DMS79 treated with DMSO at 0.1 percent for 48 hours (cell line): ENCODE measurements at regions not wholly inside any gene's neighbourhood (a gene's known extent, or its start where the extent isn't known, plus 50 kb on each side); places are given as distances from the start of the nearest gene placed in this dataset.
A peak's percentile ranks its signal among the peaks of the same experiment; 100 is the strongest.
"Not testable (repeated sequence)": the region's sequence is repeated elsewhere in the genome, so short reads cannot be mapped to it uniquely, and the experiment has no call there.

ENCODE experiments used
- DNase-seq: peaks from one replicate; lab custom pipeline; 2025; lab: John Stamatoyannopoulos, UW

DNA sequence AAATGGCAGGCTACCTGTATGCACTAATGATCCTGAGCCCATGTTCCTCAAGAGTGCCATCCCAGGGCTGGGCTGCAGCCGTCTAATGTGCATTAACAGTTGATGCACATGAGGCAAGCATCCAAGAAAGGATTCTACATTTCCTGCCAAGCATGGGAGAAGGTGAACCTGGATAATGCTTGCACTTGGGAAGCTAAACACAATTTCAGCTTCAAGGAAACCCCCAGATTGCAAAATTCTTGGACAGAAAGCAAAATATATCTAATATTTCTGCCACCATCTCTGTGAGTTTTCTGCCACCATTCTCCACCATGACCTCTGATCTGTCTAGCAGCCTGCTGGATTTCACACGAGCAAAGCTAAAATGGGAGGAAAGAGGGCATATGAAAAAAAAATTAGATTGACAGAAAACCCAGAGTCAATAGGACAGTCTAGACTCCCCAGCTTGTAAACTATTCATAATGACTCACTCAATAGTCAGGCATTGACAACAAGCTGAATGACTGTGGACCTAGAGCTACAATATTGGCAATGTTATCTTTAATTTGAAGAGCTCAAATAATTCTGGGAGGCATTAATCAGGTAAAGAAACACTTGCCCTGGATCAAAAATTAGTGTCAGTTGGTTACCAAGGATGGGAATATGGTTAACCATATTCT, 91.9 kb upstream of the BCL2L14 start:
- DNase-seq: no peak

DNA sequence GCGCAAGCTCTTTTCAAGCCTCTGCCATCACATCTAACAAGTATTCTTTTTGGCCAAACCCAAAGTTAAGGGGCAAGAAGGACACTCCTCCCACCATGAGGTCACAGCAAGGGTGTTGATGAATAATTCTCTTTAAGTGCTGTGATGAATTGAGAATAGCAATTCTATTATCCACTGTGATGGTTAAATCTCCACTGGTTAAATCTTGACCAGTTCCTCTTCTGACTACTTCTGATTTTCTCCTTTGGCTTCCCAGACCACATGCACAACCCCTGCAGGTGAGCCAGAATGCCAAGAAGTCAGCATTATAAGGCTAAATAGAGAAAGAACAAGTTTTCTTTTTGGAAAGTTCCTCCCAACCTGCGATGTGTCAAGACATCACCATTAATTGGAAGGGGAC, 90.6 kb upstream of the BCL2L14 start:
- DNase-seq: no peak

DNA sequence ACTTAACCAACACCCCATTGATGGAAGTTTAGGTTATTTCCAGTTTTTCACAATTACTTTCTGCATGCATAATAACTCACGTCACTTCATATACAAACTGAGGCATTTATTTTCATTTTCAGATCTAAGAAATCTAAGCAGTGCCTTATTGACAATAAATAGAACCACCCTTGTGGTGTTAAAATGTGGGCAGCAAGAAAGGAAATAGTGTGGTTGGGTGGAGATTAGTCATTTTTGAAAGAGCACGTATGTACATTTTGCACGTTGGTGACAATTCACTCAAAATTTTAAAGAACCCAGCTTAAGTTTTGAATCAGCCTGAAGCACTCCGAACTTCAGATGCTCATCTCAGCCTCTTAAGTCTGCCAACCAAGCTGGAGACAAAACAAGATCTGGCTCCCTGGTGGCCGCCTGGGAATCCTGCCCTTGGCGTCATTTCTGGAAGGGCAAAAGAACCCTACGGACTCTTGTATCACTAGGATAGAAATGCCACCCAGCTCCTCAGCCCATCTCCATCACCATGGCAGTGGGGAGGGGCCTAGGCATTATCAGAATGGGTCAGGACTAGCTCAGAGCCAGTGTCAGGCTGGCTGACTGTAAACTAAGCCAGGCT, 89.5 kb upstream of the BCL2L14 start:
- DNase-seq: no peak

DNA sequence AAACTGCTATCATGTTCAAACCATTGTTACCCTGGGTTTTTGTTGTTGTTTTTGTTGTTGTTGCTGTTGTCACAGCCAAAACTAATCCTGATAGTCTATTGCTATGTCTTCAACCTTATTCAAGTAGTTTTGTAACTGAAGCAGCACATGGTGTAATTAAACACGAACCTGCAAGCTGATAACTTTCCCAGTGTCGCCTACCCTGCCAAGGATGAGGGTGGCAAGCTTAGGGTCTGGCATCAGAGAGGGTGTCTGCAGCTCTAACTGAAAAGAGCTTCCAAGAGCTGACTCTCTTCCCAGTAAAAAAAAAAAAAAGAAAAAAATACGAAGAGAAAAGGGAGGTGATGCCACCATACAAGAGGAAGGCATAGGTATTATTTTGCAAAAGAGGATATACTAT, 86.3 kb upstream of the BCL2L14 start:
- DNase-seq: no peak

DNA sequence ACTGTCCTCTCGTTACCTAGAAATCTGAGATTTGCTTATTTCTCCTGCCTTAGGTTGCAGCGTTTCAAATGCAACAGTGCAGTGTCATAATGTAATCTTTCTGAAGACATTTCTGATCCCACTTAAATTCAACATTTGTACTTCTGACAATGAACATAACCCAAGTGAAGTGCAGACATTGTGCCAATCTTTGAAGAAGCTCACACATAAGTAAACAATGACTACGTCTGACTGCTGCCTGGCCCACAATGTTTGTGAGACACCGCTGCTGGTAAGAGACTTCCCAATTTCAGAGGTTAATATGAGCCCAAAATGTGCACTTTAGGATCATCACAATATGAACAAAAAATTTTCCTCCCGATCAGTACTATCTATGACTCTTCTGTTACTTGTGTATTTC, 84.6 kb upstream of the BCL2L14 start:
- DNase-seq: no peak

DNA sequence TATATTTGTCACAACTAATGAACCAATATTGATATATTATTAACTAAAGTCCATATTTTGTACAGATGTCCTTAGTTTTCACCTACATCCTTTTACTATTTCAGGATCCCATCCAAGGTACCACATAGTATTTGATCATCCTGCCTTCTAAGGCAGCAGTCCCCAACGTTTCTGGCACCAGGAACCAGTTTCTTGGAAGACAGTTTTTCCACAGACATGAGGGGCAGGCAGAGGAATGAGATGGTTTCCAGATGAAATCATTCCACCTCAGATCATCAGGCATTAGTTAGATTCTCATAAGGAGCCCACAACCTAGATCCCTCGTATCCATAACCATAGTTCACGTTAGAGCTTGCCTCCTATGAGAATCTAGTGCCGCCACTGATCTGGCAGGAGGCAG, 82.8 kb upstream of the BCL2L14 start:
- DNase-seq: no peak

DNA sequence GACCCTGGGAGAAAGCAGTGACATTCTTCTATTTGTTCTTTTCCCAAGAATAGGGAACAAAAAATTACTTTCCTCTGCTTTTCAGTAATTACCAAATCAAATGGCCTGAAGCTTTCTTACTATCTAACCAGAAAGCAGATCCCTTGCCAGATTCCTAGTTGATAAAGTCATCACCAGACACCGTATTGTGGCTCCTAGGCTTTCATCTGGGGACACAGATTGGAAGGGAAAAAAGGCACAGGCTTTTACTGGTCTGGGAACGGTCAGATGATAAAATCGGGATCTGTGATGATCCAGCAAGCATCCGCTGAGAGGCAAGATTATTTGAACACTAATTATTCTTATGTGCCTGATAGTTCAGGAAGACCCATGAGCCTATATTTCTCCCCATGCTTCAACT, 79.1 kb upstream of the BCL2L14 start:
- no peak for DNase-seq

DNA sequence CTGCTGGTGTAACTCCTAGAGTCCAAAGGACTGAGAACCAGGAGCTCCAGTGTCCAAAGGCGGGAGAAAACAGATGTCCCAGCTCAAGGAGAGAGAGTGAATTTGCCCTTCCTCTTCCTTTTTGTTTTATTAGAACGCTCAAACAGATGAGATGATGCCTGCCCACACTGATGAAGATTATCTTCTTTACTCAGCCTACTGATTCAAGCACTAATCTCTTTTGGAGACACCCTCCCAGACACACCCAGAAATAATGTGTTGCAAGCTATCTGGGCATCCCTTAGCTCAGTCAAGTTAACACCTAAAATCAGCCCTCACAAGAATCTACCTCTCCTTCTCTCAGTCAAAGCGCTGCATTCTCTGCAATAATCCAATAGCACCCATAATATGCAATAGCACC, 78.2 kb upstream of the BCL2L14 start:
- DNase-seq: no peak

DNA sequence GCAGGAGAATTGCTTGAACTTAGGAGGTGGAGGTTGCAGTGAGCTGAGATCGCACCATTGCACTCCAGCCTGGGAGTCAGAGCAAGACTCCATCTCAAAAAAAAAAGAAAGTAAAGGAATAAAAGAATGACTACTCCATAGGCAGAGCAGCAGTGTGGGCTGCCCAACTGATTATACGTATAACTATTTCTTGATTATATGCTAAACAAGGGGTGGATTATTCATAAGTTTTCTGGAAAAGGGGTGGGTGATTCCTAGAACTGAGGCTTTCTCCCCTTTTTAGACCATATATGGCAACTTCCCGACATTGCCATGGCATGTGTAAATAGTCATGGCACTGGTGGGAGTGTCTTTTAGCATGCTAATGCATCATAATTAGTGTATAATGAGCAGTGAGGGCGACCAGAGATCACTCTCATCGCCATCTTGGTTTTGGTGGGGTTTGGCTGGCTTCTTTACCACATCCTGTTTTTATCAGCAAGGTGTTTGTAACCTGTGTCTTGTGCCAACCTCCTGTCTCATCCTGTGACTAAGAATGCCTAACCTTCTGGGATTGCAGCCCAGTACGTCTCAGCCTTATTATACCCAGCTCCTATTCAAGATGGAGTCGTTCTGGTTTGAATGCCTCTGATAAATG, 72.3 kb upstream of the BCL2L14 start:
- not testable (repeated sequence) for DNase-seq

DNA sequence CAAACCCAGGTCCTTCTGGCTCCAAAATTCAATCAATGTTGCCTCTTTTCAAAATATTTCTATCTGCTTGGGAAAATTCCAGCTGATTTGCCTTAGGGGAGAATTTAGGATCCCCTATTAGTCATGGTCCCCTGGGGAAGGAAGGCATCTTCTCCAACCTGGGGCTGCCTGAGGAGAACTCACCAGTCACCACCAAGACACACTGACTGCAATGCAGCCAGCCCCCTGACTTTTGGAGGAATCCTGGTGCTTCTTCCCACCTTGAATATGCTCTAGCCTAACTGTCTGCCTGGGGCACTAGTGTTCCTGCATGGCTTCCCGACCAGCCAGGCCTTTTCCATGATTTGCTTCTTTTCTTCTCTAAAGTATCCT, 71.8 kb upstream of the BCL2L14 start:
- no peak for DNase-seq

DNA sequence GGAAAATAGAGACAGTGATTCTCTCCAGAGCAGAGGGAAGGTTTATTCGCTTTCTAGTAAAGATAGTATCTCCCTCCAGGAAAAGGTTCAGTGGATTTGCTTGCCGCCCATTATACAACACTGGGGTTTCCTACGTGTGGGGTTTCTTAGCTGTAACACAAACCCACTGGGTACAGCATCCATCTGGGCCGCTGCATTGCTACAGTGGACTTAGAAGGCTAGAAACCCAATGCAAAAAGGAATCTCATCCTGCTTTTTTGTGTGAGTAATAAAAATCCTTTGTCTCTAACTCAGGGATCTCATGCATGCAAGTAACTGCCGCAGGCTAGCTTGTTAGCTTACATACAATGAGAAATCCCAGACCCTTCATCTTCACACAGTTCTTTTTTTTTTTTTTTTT, 67.1 kb upstream of the BCL2L14 start:
- DNase-seq: no peak

DNA sequence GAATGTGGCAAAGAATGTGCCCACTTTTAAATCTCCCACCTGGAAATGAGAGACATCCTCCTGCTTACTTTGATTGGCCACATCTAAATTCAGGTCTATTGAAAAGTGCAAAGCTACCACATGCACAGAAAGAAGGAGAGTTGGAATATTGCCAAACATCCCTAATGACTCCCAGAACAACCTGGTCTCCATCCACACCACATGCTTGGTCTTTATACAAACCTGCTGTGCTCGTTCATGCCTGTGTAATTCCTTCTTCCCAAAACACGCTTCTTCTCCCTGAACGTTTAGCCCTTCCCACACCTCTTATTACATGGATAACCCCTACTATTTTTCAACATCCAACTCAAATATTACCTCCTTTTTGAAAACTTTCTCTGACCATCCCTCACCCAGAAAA, 66.2 kb upstream of the BCL2L14 start:
- no peak for DNase-seq

DNA sequence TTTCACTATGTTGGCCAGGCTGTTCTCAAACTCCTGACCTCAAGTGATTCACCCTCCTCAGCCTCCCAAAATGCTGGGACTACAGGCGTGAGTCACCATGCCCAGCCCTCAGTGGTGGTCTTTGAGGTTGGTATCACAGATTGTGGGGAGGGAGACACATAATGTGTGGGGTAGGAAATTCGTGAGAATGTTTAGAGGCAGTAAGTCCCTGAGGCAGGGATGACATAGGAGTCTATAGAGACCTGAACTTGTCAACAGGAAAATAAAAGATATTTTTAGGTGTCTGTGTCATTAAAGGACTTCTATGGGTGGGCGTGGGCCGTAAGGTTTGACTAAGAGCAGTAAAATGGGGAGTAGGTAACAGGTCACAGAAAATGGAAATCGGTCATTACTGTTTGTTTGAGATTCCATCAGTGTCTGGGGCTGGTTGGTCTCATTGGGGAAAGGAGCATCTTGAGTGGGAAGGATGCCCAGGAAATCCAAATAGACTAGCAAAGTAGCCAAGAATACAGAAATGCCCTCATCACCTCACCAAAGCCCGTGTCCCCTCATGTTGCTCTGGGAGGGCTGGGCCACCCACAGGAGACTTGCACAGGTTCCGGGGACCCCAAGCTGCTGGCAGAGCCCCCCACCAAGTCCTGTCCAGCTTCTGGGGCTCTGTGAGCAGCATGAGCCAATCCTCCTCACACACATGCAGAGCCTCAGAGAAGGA, 63.6 kb upstream of the BCL2L14 start:
- DNase-seq: no peak

DNA sequence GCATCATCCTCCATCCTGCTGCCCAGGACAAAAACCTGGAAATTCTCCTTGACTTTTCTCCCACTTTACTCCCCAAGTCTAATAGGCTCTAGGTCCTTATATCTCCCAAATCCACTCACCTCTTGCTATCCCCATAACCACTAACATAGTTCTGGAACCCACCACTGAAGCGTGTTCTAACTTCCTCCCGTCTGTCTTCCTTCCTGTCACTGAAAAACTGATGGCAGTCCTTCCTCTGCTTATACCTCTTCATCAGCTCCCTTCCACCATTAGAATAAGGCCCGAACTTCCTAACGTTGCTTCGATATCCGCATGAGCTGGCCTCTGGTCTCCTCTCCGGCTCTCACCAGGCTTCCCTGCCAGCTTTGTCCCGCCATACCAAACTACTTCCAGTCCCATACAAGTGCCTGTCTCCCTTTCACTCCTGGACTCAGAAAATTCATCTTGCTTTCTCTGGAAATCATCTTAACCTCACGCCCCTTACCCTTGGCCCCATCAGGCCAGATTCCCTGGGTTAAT, 63.0 kb upstream of the BCL2L14 start:
- DNase-seq: no peak

DNA sequence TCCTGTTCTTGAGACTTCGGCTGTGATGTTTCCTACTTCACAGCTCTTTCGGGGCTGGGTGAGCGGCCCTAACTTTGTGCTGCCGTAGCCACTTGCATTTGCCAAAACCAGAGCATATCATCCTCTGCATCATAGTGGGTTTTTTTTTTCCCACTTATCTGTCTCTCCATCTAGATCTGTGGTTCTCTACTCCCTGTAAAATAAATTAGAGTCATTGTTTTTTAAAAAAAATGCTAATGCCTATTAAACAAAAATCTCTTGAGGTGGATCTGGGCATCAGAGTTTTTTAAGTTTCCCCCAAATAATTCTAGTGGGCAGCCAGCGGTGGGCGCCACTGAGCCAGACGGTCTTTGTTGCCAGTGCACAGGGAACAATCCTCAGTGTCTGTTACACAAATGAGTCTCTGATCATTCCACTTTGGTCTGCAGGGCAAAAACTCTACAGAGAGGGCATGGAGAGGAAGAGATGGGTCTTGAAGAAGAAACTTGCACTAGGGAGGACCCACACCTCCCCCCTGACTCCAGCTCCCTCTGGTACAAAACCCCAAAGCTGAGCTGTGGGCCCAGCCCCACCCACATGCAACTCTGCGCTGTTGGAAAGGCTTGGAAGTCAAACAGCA, 62.4 kb upstream of the BCL2L14 start:
- DNase-seq: peak; percentile 64

DNA sequence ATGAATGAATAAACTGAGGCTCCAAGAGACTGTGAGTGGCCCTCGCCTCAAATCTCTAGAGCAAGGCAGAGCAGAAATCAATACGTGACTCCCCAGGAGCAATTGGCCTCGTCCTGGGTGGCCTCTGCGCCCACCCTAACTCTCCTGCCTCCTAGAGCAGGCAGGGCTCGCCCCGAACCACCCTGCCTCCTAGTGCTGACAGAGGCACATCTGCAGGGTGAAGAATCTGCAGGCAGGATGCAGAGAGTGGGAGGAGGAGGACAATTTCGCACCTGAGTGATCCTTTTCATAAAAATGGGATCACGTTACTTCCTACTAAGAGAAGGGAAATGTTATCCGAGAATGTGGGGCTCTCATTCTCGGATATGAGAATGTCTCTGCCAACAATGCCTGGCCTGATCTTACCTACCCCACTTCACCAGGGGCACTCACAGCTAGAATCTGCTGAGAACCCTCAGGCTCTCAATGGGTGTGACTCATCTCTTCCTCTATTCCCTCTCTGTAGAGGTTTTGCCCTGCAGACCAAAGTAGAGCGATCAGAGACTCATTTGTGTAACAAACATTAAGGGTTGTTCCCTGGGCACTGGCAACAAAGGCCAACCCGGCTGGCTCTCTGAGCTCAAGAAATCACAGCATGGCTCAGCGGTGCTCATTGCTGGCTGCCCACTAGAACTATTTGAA, 61.7 kb upstream of the BCL2L14 start:
- DNase-seq: peak; percentile 97

DNA sequence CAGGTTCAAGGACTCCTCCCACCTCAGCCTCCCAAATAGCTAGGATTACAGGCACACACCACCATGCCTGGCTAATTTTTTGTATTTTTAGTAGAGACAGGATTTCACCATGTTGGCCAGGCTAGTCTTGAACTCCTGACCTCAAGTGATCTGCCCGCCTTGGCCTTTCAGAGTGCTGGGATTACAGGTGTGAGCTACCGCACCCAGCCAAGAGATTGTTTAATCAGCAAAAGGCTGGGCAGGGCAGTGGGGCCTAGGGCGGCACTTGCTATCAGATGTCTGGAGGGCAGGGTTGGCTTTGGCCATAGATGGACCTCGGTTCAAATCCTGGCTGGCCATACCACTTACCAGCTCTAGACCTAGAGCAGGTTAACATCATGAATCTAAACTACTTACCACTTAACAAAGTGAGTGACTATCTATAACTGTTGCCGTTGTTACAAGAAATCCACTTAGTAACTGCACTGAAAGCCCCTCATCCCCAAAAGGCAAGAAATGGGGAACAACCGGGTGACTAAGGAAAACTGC, 60.9 kb upstream of the BCL2L14 start:
- not testable (repeated sequence) for DNase-seq

DNA sequence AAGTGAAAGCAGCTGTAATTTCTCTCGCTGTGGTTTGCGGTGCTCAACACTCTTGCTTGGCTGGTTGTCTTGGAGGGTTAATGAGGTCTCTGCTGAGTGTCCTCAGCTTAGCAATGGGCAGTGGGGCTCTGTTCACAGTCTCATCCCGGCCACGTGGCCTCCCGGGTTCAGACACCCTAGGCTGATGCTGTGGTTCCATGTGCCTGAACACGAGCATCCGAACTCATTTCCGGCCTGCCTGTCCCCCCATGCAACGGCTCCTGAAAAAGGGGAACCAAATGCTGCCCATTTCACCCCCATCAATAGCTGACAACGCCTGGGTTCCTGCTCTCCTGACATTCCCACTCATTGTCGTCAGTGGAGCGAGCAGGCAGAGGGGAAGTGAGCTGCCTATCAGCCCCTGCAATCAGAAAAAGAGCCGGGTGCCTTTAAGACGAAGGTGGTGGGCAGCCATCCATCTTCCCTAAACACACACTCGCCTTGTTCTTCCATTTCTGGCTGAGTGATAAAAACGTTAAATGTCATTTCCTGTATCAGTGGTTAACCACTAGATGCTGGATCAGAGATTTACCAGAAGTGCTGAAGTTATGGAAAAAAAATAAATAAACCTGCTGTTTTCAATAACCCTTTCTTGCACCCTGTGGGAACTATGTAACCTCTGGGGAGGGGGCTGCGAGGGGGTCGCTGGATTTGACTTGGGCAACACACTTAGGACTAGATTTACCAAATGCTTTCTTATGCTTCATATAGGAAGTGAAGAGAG, 60.3 kb upstream of the BCL2L14 start:
- DNase-seq: peak; percentile 17

DNA sequence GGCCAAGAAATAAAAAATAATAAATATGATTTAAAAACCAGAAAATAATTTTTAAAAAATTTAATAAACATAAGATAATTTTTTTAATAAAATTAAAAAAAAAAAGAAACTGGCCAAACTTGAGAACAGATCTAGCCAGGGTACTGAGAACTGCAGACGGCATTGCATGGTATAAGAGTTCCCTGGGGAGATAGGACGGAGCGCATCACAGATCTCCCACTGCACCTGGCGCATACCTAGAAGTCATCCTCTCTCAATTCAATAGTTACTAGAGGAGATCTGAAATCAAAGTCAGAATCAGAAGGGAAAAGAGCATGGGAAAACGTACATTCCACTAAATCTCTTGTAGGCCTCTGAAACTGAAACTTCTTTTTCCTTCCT, 58.9 kb upstream of the BCL2L14 start:
- DNase-seq: no peak

DNA sequence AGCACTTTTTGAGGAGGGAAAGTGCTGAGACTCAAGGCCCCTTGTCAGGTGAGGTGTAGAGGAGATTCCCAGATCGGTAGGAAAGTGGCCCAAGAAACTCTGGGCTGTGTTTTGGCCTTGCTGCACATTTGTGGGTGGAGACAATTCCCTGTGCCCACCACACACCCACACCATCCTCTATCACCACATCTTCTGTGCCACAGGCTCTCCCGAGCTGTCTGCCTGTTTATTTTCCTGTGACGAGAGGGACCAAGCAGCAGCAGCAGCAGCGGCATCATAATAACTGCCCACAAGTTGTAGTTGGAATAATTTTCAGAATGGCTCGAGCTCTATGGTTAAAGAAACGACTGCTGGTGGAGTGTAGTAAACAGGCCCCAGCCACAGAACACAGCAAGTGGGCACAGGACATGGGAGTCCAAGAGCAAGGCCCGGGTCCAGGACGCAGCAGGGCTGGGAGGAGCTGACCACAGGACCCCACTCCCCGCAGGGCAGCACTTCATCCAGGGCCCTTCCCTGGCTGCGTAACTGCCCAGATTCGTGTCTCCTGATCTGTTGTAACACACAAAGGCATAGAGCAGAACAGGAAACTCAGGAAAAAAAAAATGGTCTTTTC, 55.6 kb upstream of the BCL2L14 start:
- DNase-seq: no peak
